ENCODE measurements at regions not wholly inside any gene's neighbourhood (a gene's known extent, or its start where the extent isn't known, plus 50 kb on each side); places are given as distances from the start of the nearest gene placed in this dataset.

- TF ChIP-seq, protein P1, sequence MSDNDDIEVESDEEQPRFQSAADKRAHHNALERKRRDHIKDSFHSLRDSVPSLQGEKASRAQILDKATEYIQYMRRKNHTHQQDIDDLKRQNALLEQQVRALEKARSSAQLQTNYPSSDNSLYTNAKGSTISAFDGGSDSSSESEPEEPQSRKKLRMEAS (IDR thresholded peaks at IDR 0.05): no peak
- no peak for TF ChIP-seq CEBPB (IDR thresholded peaks at IDR 0.05)
Measured at GRCh38 chr5:124843596-124843899, 97.1 kb upstream of the ZNF608 start.
